UCSD-AML1 (cell line): ENCODE measurements at regions not wholly inside any gene's neighbourhood (a gene's known extent, or its start where the extent isn't known, plus 50 kb on each side); places are given as distances from the start of the nearest gene placed in this dataset.
"Not testable (repeated sequence)": the region's sequence is repeated elsewhere in the genome, so short reads cannot be mapped to it uniquely, and the experiment has no call there.

Source experiments
- DNase-seq: peaks from one replicate; lab custom pipeline; 2025; ENCODE audit not compliant: unreplicated experiment; lab: John Stamatoyannopoulos, UW

GRCh38 chr6:135604035-135604860, 106.7 kb upstream of the AHI1 start:
- DNase-seq, result no peak

GRCh38 chr6:135605278-135605790, 107.8 kb upstream of the AHI1 start:
- DNase-seq, result no peak

GRCh38 chr6:135606392-135606791, 108.9 kb upstream of the AHI1 start:
- DNase-seq, result no peak

- no peak for DNase-seq
Measured at GRCh38 chr6:135608031-135608430, 110.5 kb upstream of the AHI1 start.

GRCh38 chr6:135610192-135610591, 112.7 kb upstream of the AHI1 start:
- DNase-seq, result not testable (repeated sequence)

GRCh38 chr6:135616655-135617054, 119.1 kb upstream of the AHI1 start:
- DNase-seq, result no peak

GRCh38 chr6:135617222-135617621, 119.7 kb upstream of the AHI1 start:
- no peak for DNase-seq

- no peak for DNase-seq
Measured at GRCh38 chr6:135622081-135622480, 124.5 kb upstream of the AHI1 start.

- no peak for DNase-seq
Measured at GRCh38 chr6:135623979-135624378, 126.4 kb upstream of the AHI1 start.

- DNase-seq, result no peak
Measured at GRCh38 chr6:135624402-135625295, 127.1 kb upstream of the AHI1 start.

GRCh38 chr6:135626001-135626400, 128.5 kb upstream of the AHI1 start:
- not testable (repeated sequence) for DNase-seq

GRCh38 chr6:135627092-135627715, 129.7 kb upstream of the AHI1 start:
- no peak for DNase-seq

GRCh38 chr6:135630789-135631376, 133.3 kb upstream of the AHI1 start:
- no peak for DNase-seq

GRCh38 chr6:135631821-135632220, 134.3 kb upstream of the AHI1 start:
- DNase-seq, result no peak

GRCh38 chr6:135633573-135633972, 136.0 kb upstream of the AHI1 start:
- no peak for DNase-seq

- DNase-seq, result no peak
Measured at GRCh38 chr6:135637701-135638100, 140.2 kb upstream of the AHI1 start.

GRCh38 chr6:135638108-135638507, 140.6 kb upstream of the AHI1 start:
- no peak for DNase-seq

GRCh38 chr6:135640048-135640447, 142.5 kb upstream of the AHI1 start:
- DNase-seq, result no peak

GRCh38 chr6:135640449-135641111, 143.0 kb upstream of the AHI1 start:
- no peak for DNase-seq

- no peak for DNase-seq
Measured at GRCh38 chr6:135642912-135643311, 145.4 kb upstream of the AHI1 start.
